Prostate gland (tissue), 2 donors: ENCODE measurements at regions not wholly inside any gene's neighbourhood (a gene's known extent, or its start where the extent isn't known, plus 50 kb on each side); places are given as distances from the start of the nearest gene placed in this dataset.

Experiments used
- POLR2A ChIP-seq: fragments of 450-650 bp; IDR thresholded peaks from one replicate; pipeline ENCODE4 v1.6.1; 2016; ENCODE audit warnings: antibody characterized with exemption, mild to moderate bottlenecking
- POLR2AphosphoS5 ChIP-seq: sonication (generic); formaldehyde crosslinking; IDR thresholded peaks from one replicate; pipeline ENCODE4 v1.6.1; 2017; ENCODE audit warnings: antibody characterized with exemption
- TF ChIP-seq, protein P1 (sequence below), 4 experiments: fragments of 200-600 bp in 2 of 4; fragments of 450-650 bp in 2 of 4; sonication (generic) in 2 of 4; IDR thresholded peaks; 1 replicate in 3 of 4; 2 replicates in 1 of 4; pipeline ENCODE4 v1.5.1; 2016 to 2019; ENCODE audit warnings: antibody characterized with exemption in 4 of 4, mild to moderate bottlenecking in 2 of 4, moderate library complexity in 2 of 4

DNA sequence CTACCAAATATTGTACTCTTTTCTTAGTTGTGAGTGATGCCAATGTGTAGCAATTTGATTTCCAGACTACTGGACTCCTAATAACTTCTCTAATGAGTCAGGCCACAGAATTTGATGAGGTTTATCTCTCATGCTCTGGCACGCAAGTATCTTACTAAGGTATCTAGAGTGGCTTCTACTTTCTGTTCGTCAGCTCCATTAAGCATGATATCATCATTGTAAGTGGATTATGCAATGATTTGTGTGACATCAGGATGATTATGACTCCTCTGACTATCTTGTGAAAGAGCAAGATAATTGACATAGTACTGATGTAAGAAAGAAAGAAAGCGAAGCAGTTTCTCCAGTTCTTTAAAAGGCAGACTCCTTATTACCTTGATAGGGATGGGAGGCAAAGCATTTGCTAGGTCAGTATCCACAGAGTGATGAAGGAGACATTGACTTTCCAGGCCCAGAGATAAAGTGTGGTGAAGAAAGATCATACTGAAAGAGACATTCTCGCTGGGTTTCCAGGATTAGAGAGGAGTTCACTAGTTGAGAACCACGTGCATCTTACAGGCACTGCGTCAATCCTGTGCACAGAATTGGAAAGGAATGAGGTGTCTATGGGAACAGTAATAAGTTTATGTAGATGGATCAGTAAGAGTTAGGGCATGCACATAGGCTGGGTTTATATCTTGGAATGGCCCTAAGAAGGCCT lies 161.9 kb upstream of the STK26 start:
- TF ChIP-seq, protein P1, sequence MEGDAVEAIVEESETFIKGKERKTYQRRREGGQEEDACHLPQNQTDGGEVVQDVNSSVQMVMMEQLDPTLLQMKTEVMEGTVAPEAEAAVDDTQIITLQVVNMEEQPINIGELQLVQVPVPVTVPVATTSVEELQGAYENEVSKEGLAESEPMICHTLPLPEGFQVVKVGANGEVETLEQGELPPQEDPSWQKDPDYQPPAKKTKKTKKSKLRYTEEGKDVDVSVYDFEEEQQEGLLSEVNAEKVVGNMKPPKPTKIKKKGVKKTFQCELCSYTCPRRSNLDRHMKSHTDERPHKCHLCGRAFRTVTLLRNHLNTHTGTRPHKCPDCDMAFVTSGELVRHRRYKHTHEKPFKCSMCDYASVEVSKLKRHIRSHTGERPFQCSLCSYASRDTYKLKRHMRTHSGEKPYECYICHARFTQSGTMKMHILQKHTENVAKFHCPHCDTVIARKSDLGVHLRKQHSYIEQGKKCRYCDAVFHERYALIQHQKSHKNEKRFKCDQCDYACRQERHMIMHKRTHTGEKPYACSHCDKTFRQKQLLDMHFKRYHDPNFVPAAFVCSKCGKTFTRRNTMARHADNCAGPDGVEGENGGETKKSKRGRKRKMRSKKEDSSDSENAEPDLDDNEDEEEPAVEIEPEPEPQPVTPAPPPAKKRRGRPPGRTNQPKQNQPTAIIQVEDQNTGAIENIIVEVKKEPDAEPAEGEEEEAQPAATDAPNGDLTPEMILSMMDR (IDR thresholded peaks at IDR 0.05) = no peak
- TF ChIP-seq POLR2A = no peak
- TF ChIP-seq POLR2AphosphoS5 = no peak
